GM19238 (cell line): ENCODE measurements at regions not wholly inside any gene's neighbourhood (a gene's known extent, or its start where the extent isn't known, plus 50 kb on each side); places are given as distances from the start of the nearest gene placed in this dataset.
"Not testable (repeated sequence)": the region's sequence is repeated elsewhere in the genome, so short reads cannot be mapped to it uniquely, and the experiment has no call there.

Source experiments
- DNase-seq: peaks from one replicate; pipeline ENCODE4 v3.0.0; 2011; ENCODE audit warnings: low spot score; ENCODE audit not compliant: insufficient read length

- no peak for DNase-seq
Measured at GRCh38 chr5:15384176-15384575, 115.8 kb upstream of the FBXL7 start.

GRCh38 chr5:15383469-15383868, 116.5 kb upstream of the FBXL7 start:
- no peak for DNase-seq

- no peak for DNase-seq
Measured at GRCh38 chr5:15383021-15383420, 117.0 kb upstream of the FBXL7 start.

GRCh38 chr5:15377573-15378340, 122.2 kb upstream of the FBXL7 start:
- DNase-seq: no peak

- no peak for DNase-seq
Measured at GRCh38 chr5:15376803-15377202, 123.2 kb upstream of the FBXL7 start.

GRCh38 chr5:15376088-15376487, 123.9 kb upstream of the FBXL7 start:
- DNase-seq: no peak

GRCh38 chr5:15375559-15375958, 124.4 kb upstream of the FBXL7 start:
- DNase-seq: no peak

- no peak for DNase-seq
Measured at GRCh38 chr5:15374886-15375285, 125.1 kb upstream of the FBXL7 start.

GRCh38 chr5:15373151-15373550, 126.8 kb upstream of the FBXL7 start:
- no peak for DNase-seq

GRCh38 chr5:15371184-15371583, 128.8 kb upstream of the FBXL7 start:
- no peak for DNase-seq

- DNase-seq: no peak
Measured at GRCh38 chr5:15368835-15369234, 131.1 kb upstream of the FBXL7 start.

GRCh38 chr5:15367489-15367888, 132.5 kb upstream of the FBXL7 start:
- DNase-seq: no peak

- DNase-seq: no peak
Measured at GRCh38 chr5:15366676-15367391, 133.1 kb upstream of the FBXL7 start.

- no peak for DNase-seq
Measured at GRCh38 chr5:15365070-15365469, 134.9 kb upstream of the FBXL7 start.

GRCh38 chr5:15363601-15364000, 136.4 kb upstream of the FBXL7 start:
- no peak for DNase-seq

GRCh38 chr5:15357092-15357453, 142.9 kb upstream of the FBXL7 start:
- not testable (repeated sequence) for DNase-seq

GRCh38 chr5:15356308-15357091, 143.5 kb upstream of the FBXL7 start:
- DNase-seq: not testable (repeated sequence)

- DNase-seq: no peak
Measured at GRCh38 chr5:15354021-15354420, 146.0 kb upstream of the FBXL7 start.

- DNase-seq: no peak
Measured at GRCh38 chr5:15353086-15353645, 146.8 kb upstream of the FBXL7 start.

- DNase-seq: no peak
Measured at GRCh38 chr5:15350614-15351013, 149.4 kb upstream of the FBXL7 start.

- DNase-seq: no peak
Measured at GRCh38 chr5:15346738-15347137, 153.2 kb upstream of the FBXL7 start.

GRCh38 chr5:15344954-15345353, 155.0 kb upstream of the FBXL7 start:
- DNase-seq: no peak
